Bronchial epithelial cell (primary cell): ENCODE measurements at regions not wholly inside any gene's neighbourhood (a gene's known extent, or its start where the extent isn't known, plus 50 kb on each side); places are given as distances from the start of the nearest gene placed in this dataset.
A peak's percentile ranks its signal among the peaks of the same experiment; 100 is the strongest.

ENCODE experiments used
- DNase-seq: peaks from one replicate; pipeline ENCODE4 v3.0.0-alpha.2; 2010; ENCODE audit warnings: low read depth
- FAIRE-seq: peaks from 2 replicates; lab custom pipeline; 2011; peaks lifted over from hg19 to GRCh38; lab: Jason Lieb, UNC
- H3K27me3 ChIP-seq: 2 replicates; pipeline ENCODE4 v1.5.1; 2011; ENCODE audit warnings: low read length; ENCODE audit not compliant: control insufficient read depth, insufficient read depth
- H3K36me3 ChIP-seq: 2 replicates; pipeline ENCODE4 v1.5.1; 2011; ENCODE audit warnings: low read length; ENCODE audit not compliant: control insufficient read depth, insufficient read depth
- H3K4me3 ChIP-seq: 2 replicates; pipeline ENCODE4 v1.5.1; 2011; ENCODE audit warnings: mild to moderate bottlenecking, low read depth, low read length, control low read depth
- TF ChIP-seq, protein P1 (sequence below): IDR thresholded peaks from 2 replicates; pipeline ENCODE4 v1.5.1; 2011; ENCODE audit warnings: mild to moderate bottlenecking, moderate library complexity, low read length, control low read depth, inconsistent platforms; ENCODE audit not compliant: insufficient read depth, severe bottlenecking

DNA sequence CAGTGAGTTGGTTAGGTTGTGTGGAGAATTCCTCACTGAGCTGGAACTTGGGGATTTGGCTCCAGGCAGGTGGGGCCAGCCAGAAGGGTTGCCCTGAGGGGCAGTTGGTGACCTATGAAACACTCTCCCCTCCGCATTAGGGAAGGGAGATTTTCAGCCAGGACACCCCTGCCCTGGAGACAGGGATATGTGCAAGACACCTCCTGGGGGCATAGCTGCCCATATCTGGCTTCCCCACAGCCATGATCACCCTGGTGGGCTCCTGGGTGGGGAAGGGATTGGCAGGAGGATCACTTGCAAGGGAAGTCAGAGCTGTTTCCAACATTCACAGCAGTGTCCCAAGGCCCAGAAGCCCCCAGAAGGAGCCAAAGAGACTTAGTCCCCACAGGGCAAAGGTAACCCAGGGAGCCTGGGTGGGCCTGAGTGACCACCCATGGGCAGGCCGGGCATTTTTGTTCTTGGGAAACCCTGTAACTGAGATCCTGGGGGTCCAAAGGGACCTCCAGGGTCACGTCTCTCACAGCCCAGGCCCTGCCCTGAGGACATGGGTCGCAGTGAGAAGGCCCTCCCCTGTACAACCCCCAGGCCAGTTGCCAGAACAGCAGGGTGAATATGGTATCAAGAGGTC, 145.8 kb downstream of the MRPL14 start:
- DNase-seq = no peak
- Histone ChIP-seq H3K27me3 (peaks cover 4% of the 10 kb centered on the region), H3K4me3 (no peak overlapping the region), H3K36me3 (no peaks in the 10 kb centered on the region)
- FAIRE-seq = no peak
- TF ChIP-seq, protein P1, sequence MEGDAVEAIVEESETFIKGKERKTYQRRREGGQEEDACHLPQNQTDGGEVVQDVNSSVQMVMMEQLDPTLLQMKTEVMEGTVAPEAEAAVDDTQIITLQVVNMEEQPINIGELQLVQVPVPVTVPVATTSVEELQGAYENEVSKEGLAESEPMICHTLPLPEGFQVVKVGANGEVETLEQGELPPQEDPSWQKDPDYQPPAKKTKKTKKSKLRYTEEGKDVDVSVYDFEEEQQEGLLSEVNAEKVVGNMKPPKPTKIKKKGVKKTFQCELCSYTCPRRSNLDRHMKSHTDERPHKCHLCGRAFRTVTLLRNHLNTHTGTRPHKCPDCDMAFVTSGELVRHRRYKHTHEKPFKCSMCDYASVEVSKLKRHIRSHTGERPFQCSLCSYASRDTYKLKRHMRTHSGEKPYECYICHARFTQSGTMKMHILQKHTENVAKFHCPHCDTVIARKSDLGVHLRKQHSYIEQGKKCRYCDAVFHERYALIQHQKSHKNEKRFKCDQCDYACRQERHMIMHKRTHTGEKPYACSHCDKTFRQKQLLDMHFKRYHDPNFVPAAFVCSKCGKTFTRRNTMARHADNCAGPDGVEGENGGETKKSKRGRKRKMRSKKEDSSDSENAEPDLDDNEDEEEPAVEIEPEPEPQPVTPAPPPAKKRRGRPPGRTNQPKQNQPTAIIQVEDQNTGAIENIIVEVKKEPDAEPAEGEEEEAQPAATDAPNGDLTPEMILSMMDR = no peak

DNA sequence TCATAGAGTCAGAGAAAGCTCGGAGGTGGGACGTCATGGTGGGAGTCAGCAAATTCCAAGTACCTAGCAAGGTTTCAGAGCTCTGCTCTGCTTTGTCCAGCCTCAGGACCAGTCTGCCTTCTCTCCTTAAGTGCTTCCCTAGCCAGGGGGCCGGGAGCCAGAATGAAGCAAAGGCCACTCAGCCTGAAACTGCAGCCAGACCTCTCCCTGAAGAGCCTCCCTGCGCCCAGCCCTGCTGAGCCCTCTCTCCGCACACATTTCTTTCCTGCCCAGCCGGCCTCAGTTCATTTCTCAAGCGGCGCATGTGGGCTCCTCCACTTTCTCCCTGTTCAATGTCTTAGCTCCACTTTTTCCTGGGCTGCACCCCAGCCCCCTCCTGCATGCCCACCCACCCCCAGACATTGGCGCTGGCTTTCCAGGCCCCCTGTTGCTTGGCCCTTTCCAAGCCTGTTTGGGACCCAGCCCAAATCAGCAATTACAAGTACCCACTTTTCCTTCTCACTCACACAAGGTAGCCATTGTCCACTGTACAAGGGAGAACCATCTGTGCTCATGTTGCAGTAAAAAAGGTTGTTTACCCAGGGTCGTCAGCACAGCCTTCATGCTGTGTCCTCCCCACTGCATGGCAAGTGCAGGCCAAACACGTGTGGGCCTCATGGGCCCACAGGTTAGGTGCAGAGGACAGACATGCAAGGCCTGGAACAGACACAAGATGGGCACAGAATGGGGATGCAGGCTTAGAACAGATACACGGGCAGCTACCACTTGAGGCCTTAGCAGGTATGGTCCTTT, 147.1 kb downstream of the MRPL14 start:
- TF ChIP-seq, protein P1 = no peak
- no peaks in the 10 kb centered on the region for H3K36me3 ChIP-seq
- no peak for DNase-seq
- H3K4me3 ChIP-seq = no peak overlapping the region
- FAIRE-seq = no peak
- H3K27me3 ChIP-seq = no peaks in the 10 kb centered on the region

DNA sequence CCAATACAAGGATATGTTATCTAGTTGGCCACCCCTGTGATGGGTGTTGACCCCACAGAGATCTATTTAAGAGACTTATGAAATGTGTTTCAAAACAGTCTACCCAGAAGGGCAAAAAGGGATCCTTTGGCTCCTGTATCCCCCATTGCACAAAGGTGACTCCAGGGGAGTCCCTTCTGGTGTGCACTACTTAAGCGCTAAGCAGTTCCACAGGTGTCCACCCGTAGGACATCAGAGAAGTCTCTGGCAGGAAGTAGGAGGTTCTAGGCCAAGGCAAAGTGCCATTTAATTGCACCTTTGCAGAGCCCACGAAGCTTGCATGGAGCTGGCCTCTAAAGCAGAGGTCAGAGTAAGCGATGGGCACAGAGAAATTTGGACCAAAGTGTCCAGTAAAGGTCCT, 147.7 kb downstream of the MRPL14 start:
- DNase-seq (no peak), FAIRE-seq (no peak)
- TF ChIP-seq, protein P1 = no peak

DNA sequence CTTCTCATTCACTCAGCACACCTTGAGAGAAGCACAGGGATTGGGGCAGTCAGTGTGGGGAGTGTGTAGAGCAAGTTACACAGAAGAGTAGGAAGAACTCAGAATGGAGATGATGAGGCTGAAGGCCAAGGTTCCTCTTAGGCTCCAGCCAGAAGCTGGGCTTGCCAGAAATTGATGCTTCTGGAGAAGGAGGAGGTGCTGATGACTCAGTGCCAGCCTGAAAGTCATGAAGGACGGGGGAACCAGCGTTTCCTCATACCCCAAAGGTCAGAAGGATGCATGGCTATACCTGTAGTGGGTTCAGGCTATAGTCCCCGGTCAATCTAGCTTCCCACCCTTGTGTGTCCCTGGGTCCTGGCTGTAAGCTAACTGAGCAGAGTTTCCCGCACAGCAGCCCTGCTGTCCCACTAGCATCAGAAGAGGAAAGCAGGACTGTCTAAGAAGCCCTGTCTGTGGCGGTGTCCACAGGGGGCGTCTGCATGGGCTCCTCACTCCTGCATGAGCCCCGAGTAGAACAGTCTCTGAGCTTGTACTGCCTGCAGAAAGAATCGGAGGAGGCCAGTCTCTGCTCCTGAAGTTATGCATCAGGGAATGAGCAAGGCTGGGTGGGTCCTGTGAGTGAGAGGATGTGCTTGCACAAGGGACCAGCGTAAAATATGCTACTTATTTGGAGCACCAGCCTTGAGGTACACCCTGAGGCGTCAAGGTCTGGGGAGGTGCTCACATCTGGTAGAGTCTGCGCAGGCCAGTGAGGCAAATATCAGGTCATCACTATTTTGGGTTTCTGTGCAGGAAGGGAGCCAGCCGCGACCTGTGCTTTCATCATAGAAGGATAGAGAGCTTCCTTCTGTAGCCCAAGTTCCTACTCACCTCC, 148.5 kb downstream of the MRPL14 start:
- peak; percentile 45 for DNase-seq
- Histone ChIP-seq H3K36me3 (no peaks in the 10 kb centered on the region), H3K4me3 (no peak overlapping the region), H3K27me3 (no peaks in the 10 kb centered on the region)
- FAIRE-seq = no peak
- TF ChIP-seq, protein P1 = no peak

More for the DNA sequence above, 147.7 kb downstream of the MRPL14 start:
- no peak overlapping the region for H3K4me3 ChIP-seq
- no peaks in the 10 kb centered on the region for H3K36me3 ChIP-seq
- H3K27me3 ChIP-seq = no peaks in the 10 kb centered on the region

DNA sequence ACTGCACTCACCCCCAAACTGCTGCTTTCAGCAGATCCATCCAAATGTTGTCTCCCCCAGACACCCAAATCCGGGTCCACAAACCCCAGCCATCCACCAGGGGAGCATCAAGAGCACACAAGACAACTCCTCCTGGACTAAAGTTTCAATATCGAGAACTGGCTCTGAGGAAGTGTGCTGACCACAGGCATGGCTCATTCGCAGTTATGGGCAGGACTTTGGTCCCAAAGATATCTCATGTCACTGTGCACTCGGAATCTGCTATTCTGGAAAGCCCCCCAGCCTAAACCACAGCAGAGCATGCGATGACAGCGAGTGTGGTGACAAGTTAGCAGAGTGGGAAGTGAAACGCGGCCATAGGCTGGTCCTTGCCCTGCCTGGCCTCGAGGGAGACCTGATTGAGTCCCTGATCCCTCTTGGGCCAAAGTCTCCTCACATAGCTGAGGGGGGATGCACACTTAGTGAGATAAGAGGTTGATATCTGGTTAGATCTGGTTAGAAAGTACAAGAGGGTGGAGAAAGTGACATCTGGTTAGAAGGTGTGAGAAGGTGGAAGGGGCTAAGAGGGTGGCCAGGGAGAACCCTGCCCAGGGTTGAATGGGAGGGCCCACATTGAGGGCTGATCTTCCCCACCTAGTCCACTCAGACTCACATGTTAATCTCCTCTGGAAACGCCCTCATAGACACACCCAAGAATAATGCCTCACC, 149.7 kb downstream of the MRPL14 start:
- FAIRE-seq = no peak
- TF ChIP-seq, protein P1 = no peak
- H3K36me3 ChIP-seq = no peaks in the 10 kb centered on the region
- no peak overlapping the region for H3K4me3 ChIP-seq
- DNase-seq = no peak
- H3K27me3 ChIP-seq = no peaks in the 10 kb centered on the region
